WTC11 (cell line): ENCODE measurements at regions not wholly inside any gene's neighbourhood (a gene's known extent, or its start where the extent isn't known, plus 50 kb on each side); places are given as distances from the start of the nearest gene placed in this dataset.

Source experiments
- ATAC-seq: fragments of 200-7000 bp; cut with Tn5 transposase; 2 replicates; pipeline ENCODE4 v1.10.0; 2021; ENCODE audit warnings: mild to moderate bottlenecking, moderate library complexity
- CTCF ChIA-PET: fragments of 300-600 bp; sonication (Branson Sonifier 250); formaldehyde crosslinking; loops from one replicate; lab custom pipeline; 2021; ENCODE audit warnings: antibody characterized with exemption; lab: Charles Lee
- POLR2A ChIA-PET: fragments of 350-600 bp; sonication (Branson Sonifier 250); formaldehyde crosslinking; loops from one replicate; lab custom pipeline; 2021; ENCODE audit warnings: antibody characterized with exemption; lab: Charles Lee
- DNase-seq: peaks from one replicate; pipeline ENCODE4 v3.0.0; 2021; ENCODE audit warnings: low spot score
- H3K27ac Mint-ChIP-seq: 2 replicates; pipeline ENCODE4 v1.8.0; 2021; ENCODE audit warnings: mixed read lengths
- H3K27me3 Mint-ChIP-seq: 2 replicates; pipeline ENCODE4 v1.8.0; 2021; ENCODE audit warnings: low read depth, mild to moderate bottlenecking, moderate library complexity, mixed read lengths
- H3K36me3 Mint-ChIP-seq: 2 replicates; pipeline ENCODE4 v1.8.0; 2021; ENCODE audit warnings: mixed read lengths
- H3K4me1 Mint-ChIP-seq: 2 replicates; pipeline ENCODE4 v1.8.0; 2022; ENCODE audit warnings: mixed read lengths
- H3K4me3 Mint-ChIP-seq: 2 replicates; pipeline ENCODE4 v1.8.0; 2021; ENCODE audit warnings: mild to moderate bottlenecking, moderate library complexity, mixed read lengths
- H3K9me3 Mint-ChIP-seq: 2 replicates; pipeline ENCODE4 v1.8.0; 2021; ENCODE audit warnings: mixed read lengths
- ATF3 ChIP-seq: sonication (generic); formaldehyde crosslinking; conservative IDR thresholded peaks from 2 replicates; pipeline ENCODE4 v1.8.1; 2022; ENCODE audit warnings: mild to moderate bottlenecking, missing genetic modification reagents
- E2F4 ChIP-seq: sonication (generic); formaldehyde crosslinking; IDR thresholded peaks from 2 replicates; pipeline ENCODE4 v1.8.1; 2022; ENCODE audit warnings: low read depth, mild to moderate bottlenecking, moderate library complexity, missing genetic modification reagents, borderline replicate concordance
- E2F5 ChIP-seq: sonication (generic); formaldehyde crosslinking; IDR thresholded peaks from 2 replicates; pipeline ENCODE4 v1.8.1; 2022; ENCODE audit warnings: mild to moderate bottlenecking, moderate library complexity, missing genetic modification reagents
- ELF4 ChIP-seq: sonication (generic); formaldehyde crosslinking; IDR thresholded peaks from 2 replicates; pipeline ENCODE4 v1.8.1; 2022; ENCODE audit warnings: low read depth, mild to moderate bottlenecking, moderate library complexity, missing genetic modification reagents
- EMX1 ChIP-seq: fragments of 250-450 bp; sonication (Bioruptor Pico); IDR thresholded peaks from 2 replicates; pipeline ENCODE4 v1.8.0; 2021; ENCODE audit warnings: mild to moderate bottlenecking
- ESRRA ChIP-seq: sonication (generic); formaldehyde crosslinking; IDR thresholded peaks from 2 replicates; pipeline ENCODE4 v1.8.1; 2022; ENCODE audit warnings: mild to moderate bottlenecking, missing genetic modification reagents, borderline replicate concordance
- FOXJ3 ChIP-seq: sonication (generic); formaldehyde crosslinking; IDR thresholded peaks from 2 replicates; pipeline ENCODE4 v1.9.0; 2021; ENCODE audit warnings: missing genetic modification reagents, mild to moderate bottlenecking, borderline replicate concordance
- FOXP4 ChIP-seq: sonication (generic); formaldehyde crosslinking; IDR thresholded peaks from 2 replicates; pipeline ENCODE4 v1.8.0; 2022; ENCODE audit warnings: mild to moderate bottlenecking, missing genetic modification reagents
- IRF2 ChIP-seq: sonication (generic); formaldehyde crosslinking; IDR thresholded peaks from 2 replicates; pipeline ENCODE4 v1.8.0; 2022; ENCODE audit warnings: low read depth, missing genetic modification reagents, borderline replicate concordance
- KAT7 ChIP-seq: sonication (generic); formaldehyde crosslinking; IDR thresholded peaks from 2 replicates; pipeline ENCODE4 v1.8.1; 2023; ENCODE audit warnings: missing genetic modification reagents, mild to moderate bottlenecking, borderline replicate concordance
- MXD4 ChIP-seq: fragments of 250-450 bp; sonication (Bioruptor Pico); IDR thresholded peaks from 2 replicates; pipeline ENCODE4 v1.8.0; 2021; ENCODE audit warnings: mild to moderate bottlenecking, moderate library complexity, borderline replicate concordance
- NR1H2 ChIP-seq: sonication (generic); formaldehyde crosslinking; IDR thresholded peaks from 2 replicates; pipeline ENCODE4 v1.9.0; 2021; ENCODE audit warnings: mild to moderate bottlenecking, moderate library complexity, missing genetic modification reagents
- PRDM15 ChIP-seq: sonication (generic); formaldehyde crosslinking; IDR thresholded peaks from 2 replicates; pipeline ENCODE4 v1.8.0; 2022; ENCODE audit warnings: missing genetic modification reagents
- PREB ChIP-seq: sonication (generic); formaldehyde crosslinking; IDR thresholded peaks from 2 replicates; pipeline ENCODE4 v1.8.1; 2022; ENCODE audit warnings: mild to moderate bottlenecking, missing genetic modification reagents, moderate library complexity, borderline replicate concordance
- ZMAT4 ChIP-seq: fragments of 250-450 bp; sonication (Bioruptor Pico); IDR thresholded peaks from 2 replicates; pipeline ENCODE4 v1.9.0; 2021; ENCODE audit warnings: mild to moderate bottlenecking
- ZNF121 ChIP-seq: sonication (generic); formaldehyde crosslinking; IDR thresholded peaks from 2 replicates; pipeline ENCODE4 v1.8.0; 2023; ENCODE audit warnings: missing genetic modification reagents
- ZNF138 ChIP-seq: sonication (generic); formaldehyde crosslinking; conservative IDR thresholded peaks from 2 replicates; pipeline ENCODE4 v1.8.1; 2022; ENCODE audit warnings: mild to moderate bottlenecking, moderate library complexity, missing genetic modification reagents
- ZNF423 ChIP-seq: fragments of 250-450 bp; sonication (Bioruptor Pico); IDR thresholded peaks from 2 replicates; pipeline ENCODE4 v2.1.2; 2022; ENCODE audit warnings: mild to moderate bottlenecking, moderate library complexity
- ZNF425 ChIP-seq: fragments of 250-450 bp; sonication (Bioruptor Pico); conservative IDR thresholded peaks from 2 replicates; pipeline ENCODE4 v1.9.0; 2021; ENCODE audit warnings: mild to moderate bottlenecking

- Mint-ChIP-seq H3K4me3 (no peak overlapping the region), H3K27me3 (no peaks in the 10 kb centered on the region), H3K4me1 (no peaks in the 10 kb centered on the region), H3K27ac (no peak overlapping the region), H3K9me3 (peaks cover 10% of the 10 kb centered on the region), H3K36me3 (peaks cover 9% of the 10 kb centered on the region)
- ATAC-seq (no peak), DNase-seq (no peak)
- no peak for TF ChIP-seq ZNF423 (CRISPR knock-in tag)
- TF ChIP-seq NR1H2: no peak
- TF ChIP-seq IRF2: no peak
- CTCF ChIA-PET: no interaction called here
- POLR2A ChIA-PET: no interaction called here
These were observed 61.9 kb upstream of the CITED2 start for GRCh38 chr6:139436200-139436956.

- POLR2A ChIA-PET: no interaction called here
- Mint-ChIP-seq H3K27ac (no peak overlapping the region), H3K9me3 (peaks cover 15% of the 10 kb centered on the region), H3K36me3 (peaks cover 12% of the 10 kb centered on the region), H3K27me3 (no peaks in the 10 kb centered on the region)
- no peak for DNase-seq
- no peak for ATAC-seq
- TF ChIP-seq FOXP4 (no peak), ZNF138 (no peak), ELF4 (no peak), E2F5 (CRISPR knock-in tag) (no peak)
- TF ChIP-seq, all 79 proteins: peak for 0
- H3K4me1 Mint-ChIP-seq: peaks cover 4% of the 10 kb centered on the region
- CTCF ChIA-PET: no interaction called here
- no peak overlapping the region for H3K4me3 Mint-ChIP-seq
These were observed 59.4 kb upstream of the CITED2 start for GRCh38 chr6:139433631-139434419.

GRCh38 chr6:139431602-139431956 lies 57.1 kb upstream of the CITED2 start:
- peaks cover 9% of the 10 kb centered on the region for H3K4me1 Mint-ChIP-seq
- ATAC-seq (no peak), DNase-seq (no peak)
- ChIA-PET CTCF (no interaction called here), POLR2A (no interaction called here)
- H3K36me3 Mint-ChIP-seq: peaks cover 12% of the 10 kb centered on the region
- no peaks in the 10 kb centered on the region for H3K27me3 Mint-ChIP-seq
- H3K9me3 Mint-ChIP-seq: peaks cover 15% of the 10 kb centered on the region
- H3K27ac Mint-ChIP-seq: no peak overlapping the region
- H3K4me3 Mint-ChIP-seq: no peak overlapping the region
- no peak for TF ChIP-seq ZMAT4 (CRISPR knock-in tag)
- no peak for TF ChIP-seq PRDM15
- TF ChIP-seq ZNF121: no peak
- TF ChIP-seq ATF3 (CRISPR knock-in tag): no peak
- no peak for TF ChIP-seq KAT7 (CRISPR knock-in tag)
- no peak for TF ChIP-seq ESRRA (CRISPR knock-in tag)
- TF ChIP-seq FOXJ3 (CRISPR knock-in tag): no peak
- no peak for TF ChIP-seq MXD4 (CRISPR knock-in tag)
- TF ChIP-seq E2F4 (CRISPR knock-in tag): no peak
- no peak for TF ChIP-seq EMX1 (CRISPR knock-in tag)
- no peak for TF ChIP-seq ZNF425
- no peak for TF ChIP-seq PREB (CRISPR knock-in tag)
